Iris pigment epithelial cell (primary cell): ENCODE measurements at regions not wholly inside any gene's neighbourhood (a gene's known extent, or its start where the extent isn't known, plus 50 kb on each side); places are given as distances from the start of the nearest gene placed in this dataset.

Experiments used
- DNase-seq: peaks from one replicate; pipeline ENCODE4 v3.0.0-alpha.2; 2011; ENCODE audit warnings: low read depth

GRCh38 chr22:49178246-49179005 lies 649.2 kb downstream of the BRD1 start:
- no peak for DNase-seq

GRCh38 chr22:49177666-49178065 lies 650.0 kb downstream of the BRD1 start:
- no peak for DNase-seq

GRCh38 chr22:49176956-49177355 lies 650.7 kb downstream of the BRD1 start:
- DNase-seq: no peak

GRCh38 chr22:49170053-49170452 lies 657.6 kb downstream of the BRD1 start:
- no peak for DNase-seq

- DNase-seq: no peak
Measured at GRCh38 chr22:49169074-49169744, 658.5 kb downstream of the BRD1 start.

GRCh38 chr22:49168219-49168813 lies 659.4 kb downstream of the BRD1 start:
- no peak for DNase-seq

- no peak for DNase-seq
Measured at GRCh38 chr22:49166746-49167145, 660.9 kb downstream of the BRD1 start.

- no peak for DNase-seq
Measured at GRCh38 chr22:49166211-49166610, 661.5 kb downstream of the BRD1 start.

- DNase-seq: no peak
Measured at GRCh38 chr22:49164773-49165320, 662.8 kb downstream of the BRD1 start.

- DNase-seq: no peak
Measured at GRCh38 chr22:49163960-49164690, 663.5 kb downstream of the BRD1 start.

GRCh38 chr22:49163258-49163959 lies 664.3 kb downstream of the BRD1 start:
- DNase-seq: no peak

- no peak for DNase-seq
Measured at GRCh38 chr22:49162841-49163240, 664.8 kb downstream of the BRD1 start.

- DNase-seq: no peak
Measured at GRCh38 chr22:49161002-49161850, 666.4 kb downstream of the BRD1 start.

GRCh38 chr22:49160261-49161001 lies 667.2 kb downstream of the BRD1 start:
- DNase-seq: no peak

- DNase-seq: no peak
Measured at GRCh38 chr22:49159711-49160110, 668.0 kb downstream of the BRD1 start.

- no peak for DNase-seq
Measured at GRCh38 chr22:49158741-49159564, 668.7 kb downstream of the BRD1 start.

GRCh38 chr22:49157529-49158339 lies 669.9 kb downstream of the BRD1 start:
- no peak for DNase-seq

- DNase-seq: no peak
Measured at GRCh38 chr22:49156662-49157285, 670.9 kb downstream of the BRD1 start.
